Muscle of back (tissue), 3 donors: ENCODE measurements at regions not wholly inside any gene's neighbourhood (a gene's known extent, or its start where the extent isn't known, plus 50 kb on each side); places are given as distances from the start of the nearest gene placed in this dataset.
"Not testable (repeated sequence)": the region's sequence is repeated elsewhere in the genome, so short reads cannot be mapped to it uniquely, and the experiment has no call there.

Experiments used
- DNase-seq, 3 donors: peaks; one replicate each; pipeline versions ENCODE4 v3.0.0 to v3.0.0-alpha.2; 2013

GRCh38 chr12:63410197-63410596 is 258.1 kb downstream of the DPY19L2 start:
- no peak for DNase-seq

GRCh38 chr12:63406781-63407180 is 255.8 kb upstream of the AVPR1A start:
- no peak for DNase-seq

- DNase-seq = no peak
Measured at GRCh38 chr12:63404611-63405010, 253.6 kb upstream of the AVPR1A start.

- DNase-seq = no peak
Measured at GRCh38 chr12:63403256-63403655, 252.3 kb upstream of the AVPR1A start.

GRCh38 chr12:63400718-63401117 is 249.7 kb upstream of the AVPR1A start:
- DNase-seq = peak in 2 of 3 donors; percentile 1 to 30

- DNase-seq = no peak
Measured at GRCh38 chr12:63400318-63400717, 249.3 kb upstream of the AVPR1A start.

GRCh38 chr12:63397807-63398206 is 246.8 kb upstream of the AVPR1A start:
- DNase-seq = no peak

- no peak for DNase-seq
Measured at GRCh38 chr12:63396135-63396534, 245.1 kb upstream of the AVPR1A start.

- no peak for DNase-seq
Measured at GRCh38 chr12:63394983-63395382, 244.0 kb upstream of the AVPR1A start.

GRCh38 chr12:63394349-63394748 is 243.3 kb upstream of the AVPR1A start:
- DNase-seq = no peak

- no peak for DNase-seq
Measured at GRCh38 chr12:63389211-63389610, 238.2 kb upstream of the AVPR1A start.

GRCh38 chr12:63387771-63388170 is 236.8 kb upstream of the AVPR1A start:
- DNase-seq = no peak

GRCh38 chr12:63382930-63383329 is 231.9 kb upstream of the AVPR1A start:
- DNase-seq = no peak

- no peak for DNase-seq
Measured at GRCh38 chr12:63362791-63363190, 211.8 kb upstream of the AVPR1A start.

- DNase-seq = no peak
Measured at GRCh38 chr12:63362166-63362565, 211.2 kb upstream of the AVPR1A start.

- no peak for DNase-seq
Measured at GRCh38 chr12:63354969-63355368, 204.0 kb upstream of the AVPR1A start.

GRCh38 chr12:63353559-63353958 is 202.6 kb upstream of the AVPR1A start:
- peak in 2 of 3 donors; percentile 1 to 15 for DNase-seq

GRCh38 chr12:63351370-63351769 is 200.4 kb upstream of the AVPR1A start:
- DNase-seq = no peak

- DNase-seq = no peak
Measured at GRCh38 chr12:63348556-63348955, 197.6 kb upstream of the AVPR1A start.

- DNase-seq = not testable (repeated sequence)
Measured at GRCh38 chr12:63337158-63337557, 186.2 kb upstream of the AVPR1A start.

- no peak for DNase-seq
Measured at GRCh38 chr12:63326260-63326659, 175.3 kb upstream of the AVPR1A start.

- DNase-seq = peak in 1 of 3 donors; percentile 10
Measured at GRCh38 chr12:63325757-63326156, 174.8 kb upstream of the AVPR1A start.

- no peak for DNase-seq
Measured at GRCh38 chr12:63323942-63324341, 172.9 kb upstream of the AVPR1A start.

- no peak for DNase-seq
Measured at GRCh38 chr12:63321373-63321772, 170.4 kb upstream of the AVPR1A start.
